Muscle layer of duodenum (tissue), 2 donors: ENCODE measurements at regions not wholly inside any gene's neighbourhood (a gene's known extent, or its start where the extent isn't known, plus 50 kb on each side); places are given as distances from the start of the nearest gene placed in this dataset.

Experiments
- H3K27ac ChIP-seq: one replicate; pipeline ENCODE4 v1.7.0; 2013; ENCODE audit warnings: mild to moderate bottlenecking, low read length
- H3K27me3 ChIP-seq: one replicate; pipeline ENCODE4 v1.7.0; 2013; ENCODE audit warnings: low read depth, mild to moderate bottlenecking, control low read depth, low read length
- H3K36me3 ChIP-seq, 2 donors: one replicate each; pipeline ENCODE4 v1.7.0; 2013; ENCODE audit warnings: low read length in 2 of 2, control low read depth in 1 of 2, mild to moderate bottlenecking in 1 of 2; ENCODE audit not compliant: insufficient read depth in 2 of 2, control insufficient read depth in 1 of 2
- H3K4me1 ChIP-seq, 2 donors: one replicate each; pipeline ENCODE4 v1.7.0; 2013; ENCODE audit warnings: low read length in 2 of 2, mild to moderate bottlenecking in 2 of 2, control low read depth in 1 of 2, moderate library complexity in 1 of 2; ENCODE audit not compliant: insufficient read depth in 2 of 2, control insufficient read depth in 1 of 2
- H3K4me3 ChIP-seq, 2 donors: one replicate each; pipeline ENCODE4 v1.7.0; 2013; ENCODE audit warnings: low read length in 2 of 2, low read depth in 1 of 2, mild to moderate bottlenecking in 1 of 2
- H3K9me3 ChIP-seq, 2 donors: one replicate each; pipeline ENCODE4 v1.7.0; 2013; ENCODE audit warnings: low read length in 2 of 2, control low read depth in 1 of 2, mild to moderate bottlenecking in 1 of 2; ENCODE audit not compliant: control insufficient read depth in 1 of 2
- donor health status: healthy.

DNA sequence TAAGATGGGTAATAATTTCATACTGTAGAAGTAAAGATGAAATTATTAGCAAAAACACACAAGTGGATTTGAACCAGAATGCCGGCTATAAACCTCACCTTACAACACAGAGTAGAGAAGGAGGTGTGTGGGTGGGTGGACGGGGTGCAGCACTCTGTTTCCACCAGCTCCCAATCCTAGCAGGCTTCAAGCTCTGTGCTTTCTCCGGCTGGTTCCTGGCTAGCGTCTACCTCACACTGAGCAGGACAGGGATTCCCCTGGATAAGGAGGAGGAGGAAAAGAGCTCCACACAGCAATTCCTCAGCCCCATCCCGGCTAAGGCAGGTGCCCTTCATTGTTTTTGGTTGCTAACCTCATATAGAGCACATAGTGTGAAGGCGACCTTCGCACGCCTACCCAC lies 453.3 kb downstream of the C6orf118 start:
- H3K27ac ChIP-seq, result no peak overlapping the region
- no peaks in the 10 kb centered on the region for H3K27me3 ChIP-seq
- no peaks in the 10 kb centered on the region for H3K36me3 ChIP-seq
- H3K4me1 ChIP-seq, result no peaks in the 10 kb centered on the region
- H3K4me3 ChIP-seq, result no peak overlapping the region
- no peaks in the 10 kb centered on the region for H3K9me3 ChIP-seq

DNA sequence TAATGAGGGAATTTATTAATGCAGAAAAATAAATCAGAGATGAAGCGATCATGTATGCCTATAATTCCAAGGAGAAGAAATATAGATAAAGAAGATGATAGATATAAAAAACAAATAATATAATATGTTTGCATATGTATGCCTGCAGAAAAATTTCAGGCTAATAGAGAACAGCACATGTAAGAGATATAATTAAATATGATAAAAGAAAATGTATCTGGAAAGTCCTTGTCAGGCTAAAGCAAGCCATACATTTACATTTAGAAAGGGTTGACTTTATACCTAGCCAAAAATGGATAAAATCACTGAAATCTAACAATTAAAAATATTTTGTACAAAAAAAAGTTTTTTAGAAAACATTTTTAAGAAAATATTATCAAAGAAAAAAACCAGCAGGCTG lies 454.1 kb downstream of the C6orf118 start:
- Histone ChIP-seq H3K27me3 (no peaks in the 10 kb centered on the region), H3K9me3 (no peaks in the 10 kb centered on the region), H3K36me3 (no peaks in the 10 kb centered on the region), H3K4me3 (no peak overlapping the region), H3K4me1 (no peaks in the 10 kb centered on the region), H3K27ac (no peak overlapping the region)

DNA sequence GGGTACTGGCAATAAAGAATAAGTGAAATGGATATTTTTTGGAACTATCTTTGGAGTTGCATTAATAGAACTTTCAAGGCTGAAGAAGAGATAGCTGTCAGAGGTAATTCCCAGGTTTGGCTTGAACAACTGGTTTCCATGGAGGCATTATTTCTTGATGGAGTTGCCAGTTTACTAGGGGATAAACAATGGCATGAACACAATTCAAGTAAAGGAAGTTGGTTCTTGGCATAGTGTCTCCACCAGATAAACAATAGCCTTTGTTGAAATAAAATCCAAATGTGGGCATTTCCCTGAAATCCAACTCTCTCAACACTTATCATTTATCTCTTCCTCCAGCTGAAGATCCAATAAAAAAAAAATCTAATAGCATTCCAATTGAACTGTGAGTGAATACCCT lies 454.9 kb downstream of the C6orf118 start:
- H3K4me1 ChIP-seq, result no peaks in the 10 kb centered on the region
- H3K27ac ChIP-seq, result no peak overlapping the region
- no peaks in the 10 kb centered on the region for H3K36me3 ChIP-seq
- H3K27me3 ChIP-seq, result no peaks in the 10 kb centered on the region
- no peak overlapping the region for H3K4me3 ChIP-seq
- H3K9me3 ChIP-seq, result no peaks in the 10 kb centered on the region

DNA sequence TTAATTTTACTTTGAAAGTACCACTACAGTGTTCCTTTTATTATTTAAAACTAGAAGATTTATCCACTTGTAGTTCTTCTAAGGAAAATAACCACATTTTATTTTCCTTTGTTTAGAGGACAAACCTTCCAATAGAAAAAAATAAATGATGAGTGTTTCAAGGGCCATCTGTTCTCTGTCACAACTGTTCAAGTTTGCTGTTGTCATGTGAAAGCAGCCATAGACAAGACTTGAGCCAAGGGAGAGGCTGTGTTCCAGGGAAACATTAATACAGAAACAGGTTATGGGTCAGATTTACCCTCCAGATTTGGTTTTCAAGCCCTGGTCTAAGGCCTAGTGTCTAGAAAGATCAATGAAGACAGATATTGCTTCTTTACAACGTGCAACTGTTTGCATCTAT lies 463.6 kb downstream of the C6orf118 start:
- no peak overlapping the region for H3K4me3 ChIP-seq
- no peaks in the 10 kb centered on the region for H3K36me3 ChIP-seq
- no peak overlapping the region for H3K27ac ChIP-seq
- no peaks in the 10 kb centered on the region for H3K4me1 ChIP-seq
- no peaks in the 10 kb centered on the region for H3K27me3 ChIP-seq
- H3K9me3 ChIP-seq, result no peaks in the 10 kb centered on the region

DNA sequence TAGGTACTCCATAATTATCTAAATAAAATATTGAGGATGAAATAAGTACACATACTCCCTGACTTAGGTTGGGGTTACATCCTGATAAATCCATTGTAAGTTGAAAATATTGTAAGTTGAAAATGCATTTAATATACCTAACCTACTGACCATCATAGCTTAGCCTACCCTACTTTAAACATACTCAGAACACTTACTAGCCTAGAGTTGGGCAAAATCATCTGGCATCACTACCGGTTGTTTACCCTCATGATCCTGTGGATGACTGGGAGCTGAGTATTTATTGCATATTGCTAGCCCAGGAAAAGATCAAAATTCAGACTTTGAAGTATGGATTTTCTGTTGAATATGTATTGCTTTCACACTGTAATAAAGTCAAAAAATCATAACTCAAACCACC lies 467.3 kb downstream of the C6orf118 start:
- Histone ChIP-seq H3K4me3 (no peak overlapping the region), H3K27ac (no peak overlapping the region), H3K27me3 (no peaks in the 10 kb centered on the region), H3K36me3 (no peaks in the 10 kb centered on the region), H3K9me3 (peaks cover 0 to 3% of the 10 kb centered on the region in 2 donors), H3K4me1 (no peaks in the 10 kb centered on the region)

DNA sequence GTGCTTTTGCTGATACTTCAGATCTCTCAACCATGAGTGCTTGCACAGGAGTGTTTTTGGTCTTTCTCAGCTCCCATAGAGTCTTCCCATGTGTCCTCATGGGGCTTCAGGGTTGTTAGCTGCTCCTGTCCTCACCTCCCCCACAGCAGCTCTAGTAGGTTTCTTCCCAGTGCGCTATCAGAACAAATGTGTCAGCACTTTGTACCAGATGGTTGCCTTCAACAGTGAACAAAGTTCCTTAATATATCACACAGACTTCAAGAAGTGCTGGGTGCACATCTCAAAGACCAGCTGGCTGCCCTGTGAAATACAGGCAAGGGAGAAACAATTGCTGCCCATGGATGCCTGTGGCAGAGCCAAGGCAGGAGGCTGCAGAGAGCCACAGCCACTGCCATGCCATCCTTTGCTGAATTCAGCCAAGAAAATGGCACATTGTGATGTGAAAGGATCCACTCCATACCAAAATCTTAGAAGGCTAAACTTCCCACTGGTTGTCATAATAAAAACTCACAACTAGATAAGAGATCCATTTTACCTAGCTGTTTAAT lies 471.3 kb downstream of the C6orf118 start:
- Histone ChIP-seq H3K9me3 (peaks cover 0 to 3% of the 10 kb centered on the region in 2 donors), H3K27me3 (no peaks in the 10 kb centered on the region), H3K27ac (no peak overlapping the region), H3K4me1 (no peaks in the 10 kb centered on the region), H3K4me3 (no peak overlapping the region), H3K36me3 (no peaks in the 10 kb centered on the region)

DNA sequence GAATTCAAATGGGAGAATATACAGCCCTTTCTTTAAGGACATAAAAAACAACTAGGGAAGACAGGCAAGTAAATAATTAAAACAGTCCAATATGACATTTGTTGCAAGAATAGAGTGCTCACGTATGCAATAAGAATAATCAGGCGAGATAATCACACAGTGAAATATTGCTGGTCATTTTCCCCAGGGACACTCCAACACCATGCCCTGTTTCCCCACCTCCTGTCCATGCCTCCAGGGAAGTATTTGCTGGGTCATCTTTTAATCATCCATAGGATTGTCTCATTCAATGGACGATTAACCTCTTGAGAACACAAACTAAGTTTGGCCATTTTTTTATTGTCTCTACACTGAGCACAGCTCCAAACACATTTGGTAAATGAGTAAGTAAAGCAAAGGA lies 472.9 kb downstream of the C6orf118 start:
- no peak overlapping the region for H3K27ac ChIP-seq
- no peaks in the 10 kb centered on the region for H3K27me3 ChIP-seq
- H3K4me1 ChIP-seq, result no peaks in the 10 kb centered on the region
- no peak overlapping the region for H3K4me3 ChIP-seq
- H3K9me3 ChIP-seq, result peaks cover 0 to 3% of the 10 kb centered on the region in 2 donors
- H3K36me3 ChIP-seq, result no peaks in the 10 kb centered on the region

DNA sequence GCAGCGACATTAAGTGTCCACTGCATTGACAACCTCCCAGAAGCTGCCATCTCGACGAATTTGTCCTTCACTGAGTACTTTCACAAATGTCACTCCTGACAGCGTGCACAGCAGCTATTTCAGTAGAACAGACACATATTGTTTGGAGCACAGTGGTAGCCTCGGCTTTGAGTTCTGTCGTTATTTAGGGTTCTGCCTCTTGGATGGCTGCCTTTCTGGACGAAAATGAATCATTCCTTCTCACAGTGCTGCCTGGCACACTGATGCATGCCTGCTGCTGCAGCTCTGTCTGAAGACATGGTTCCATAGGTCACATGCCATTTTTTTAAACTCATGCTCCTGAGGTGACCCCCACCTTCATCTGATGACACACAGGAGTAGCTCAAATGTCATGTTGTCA lies 477.0 kb downstream of the C6orf118 start:
- Histone ChIP-seq H3K36me3 (no peaks in the 10 kb centered on the region), H3K9me3 (peaks cover 0 to 3% of the 10 kb centered on the region in 2 donors), H3K27ac (no peak overlapping the region), H3K27me3 (no peaks in the 10 kb centered on the region), H3K4me1 (no peaks in the 10 kb centered on the region), H3K4me3 (no peak overlapping the region)

DNA sequence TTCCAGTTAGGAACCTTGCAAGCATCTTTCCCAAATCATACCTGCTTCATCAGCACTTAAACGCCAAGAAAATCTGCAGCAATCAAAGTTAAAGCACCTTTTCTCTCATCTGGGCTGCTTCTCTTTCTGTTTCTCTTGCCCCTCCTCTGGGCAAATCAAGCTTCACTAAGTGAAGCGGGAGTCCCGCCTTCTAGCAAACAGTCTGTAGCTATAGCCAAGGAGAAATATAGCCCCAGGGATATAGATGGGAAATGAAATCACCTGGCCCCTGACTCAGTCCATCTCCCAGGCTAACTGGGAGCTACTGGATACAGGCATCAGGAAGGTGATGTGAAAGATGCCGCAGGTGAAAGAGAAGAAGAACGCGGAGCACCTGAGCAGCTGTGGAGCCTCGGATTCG lies 481.9 kb downstream of the C6orf118 start:
- no peaks in the 10 kb centered on the region for H3K4me1 ChIP-seq
- H3K4me3 ChIP-seq, result no peak overlapping the region
- no peaks in the 10 kb centered on the region for H3K27me3 ChIP-seq
- no peaks in the 10 kb centered on the region for H3K9me3 ChIP-seq
- no peak overlapping the region for H3K27ac ChIP-seq
- H3K36me3 ChIP-seq, result no peaks in the 10 kb centered on the region

DNA sequence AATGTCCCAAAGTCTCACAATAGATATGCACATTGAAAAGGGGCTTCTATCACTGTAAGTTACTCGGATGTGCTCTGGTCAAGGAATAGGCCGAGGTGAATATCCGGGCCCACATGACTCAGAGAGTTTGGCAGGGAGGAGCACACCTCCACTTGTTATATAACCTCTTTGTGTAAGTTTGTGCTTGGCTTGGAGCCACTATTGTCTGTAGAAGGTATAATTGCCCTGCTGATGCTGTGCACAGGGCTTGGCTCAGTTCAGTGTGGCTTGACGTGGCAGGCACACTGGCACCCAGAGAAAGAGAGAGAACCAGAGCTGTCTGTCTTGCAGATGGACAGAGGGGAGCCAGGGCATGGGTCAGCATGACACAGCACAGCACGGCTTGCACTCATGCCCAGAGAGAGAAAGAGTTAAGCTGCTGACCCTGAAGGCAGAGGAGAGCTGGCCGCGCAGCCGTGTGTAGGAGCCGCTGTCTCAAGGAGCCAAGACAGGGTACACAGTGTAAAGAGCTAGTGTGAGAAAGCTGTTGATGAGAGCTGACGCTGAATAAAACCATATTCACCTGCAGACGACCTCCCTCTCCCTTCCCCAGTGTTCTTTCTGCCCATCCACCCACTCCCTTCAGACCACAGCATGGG lies 482.5 kb downstream of the C6orf118 start:
- H3K36me3 ChIP-seq, result no peaks in the 10 kb centered on the region
- H3K4me3 ChIP-seq, result no peak overlapping the region
- H3K27ac ChIP-seq, result no peak overlapping the region
- no peaks in the 10 kb centered on the region for H3K4me1 ChIP-seq
- H3K9me3 ChIP-seq, result no peaks in the 10 kb centered on the region
- no peaks in the 10 kb centered on the region for H3K27me3 ChIP-seq

DNA sequence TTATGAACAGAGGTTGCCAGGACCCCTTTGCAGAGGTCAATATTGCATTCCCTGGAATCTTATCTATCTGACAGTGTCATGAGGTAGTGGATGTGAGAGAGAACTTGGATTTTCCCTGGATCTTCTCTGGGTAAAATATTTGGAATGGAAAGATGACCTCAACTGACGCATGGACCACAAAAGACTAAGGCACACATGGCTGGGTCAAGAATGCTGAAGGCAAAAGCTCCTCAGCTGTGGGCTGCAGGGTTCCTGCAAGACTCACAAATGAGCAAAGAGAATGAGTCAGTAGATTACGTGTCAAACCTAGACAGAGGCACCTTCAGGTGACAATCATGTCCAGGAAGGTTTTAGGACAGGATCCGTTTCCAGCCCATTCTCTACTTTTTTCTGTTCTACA lies 484.0 kb downstream of the C6orf118 start:
- Histone ChIP-seq H3K4me3 (no peak overlapping the region), H3K36me3 (no peaks in the 10 kb centered on the region), H3K9me3 (no peaks in the 10 kb centered on the region), H3K4me1 (no peaks in the 10 kb centered on the region), H3K27ac (no peak overlapping the region), H3K27me3 (no peaks in the 10 kb centered on the region)

DNA sequence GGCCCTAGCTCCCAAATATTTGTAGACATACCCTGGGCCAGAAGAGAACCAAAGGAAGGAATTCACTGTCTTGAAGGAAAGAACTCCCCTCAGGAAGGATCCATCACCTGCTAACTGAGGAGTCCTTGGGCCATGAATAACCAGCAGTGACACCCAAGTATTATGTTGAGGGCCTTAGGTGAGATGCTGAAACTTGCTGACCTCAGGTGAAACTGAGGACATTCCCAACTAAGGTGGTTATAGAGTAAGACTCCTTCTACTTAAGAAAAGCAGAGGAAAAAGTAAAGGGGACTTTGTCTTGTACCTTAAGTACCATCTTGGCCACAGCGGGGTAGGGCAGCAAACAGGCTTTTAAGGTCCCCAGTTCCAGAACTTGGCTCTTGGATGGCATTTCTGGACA lies 491.7 kb downstream of the C6orf118 start:
- no peaks in the 10 kb centered on the region for H3K27me3 ChIP-seq
- H3K36me3 ChIP-seq, result no peaks in the 10 kb centered on the region
- H3K4me1 ChIP-seq, result no peaks in the 10 kb centered on the region
- H3K27ac ChIP-seq, result no peak overlapping the region
- peaks cover 0 to 5% of the 10 kb centered on the region in 2 donors for H3K9me3 ChIP-seq
- no peak overlapping the region for H3K4me3 ChIP-seq
